ENCODE measurements at regions not wholly inside any gene's neighbourhood (a gene's known extent, or its start where the extent isn't known, plus 50 kb on each side); places are given as distances from the start of the nearest gene placed in this dataset.

GRCh38 chr1:106222403-106222802, 834.1 kb upstream of the PRMT6 start:
- intact Hi-C loops (cut with micrococcal nuclease): no loop called here

DNA sequence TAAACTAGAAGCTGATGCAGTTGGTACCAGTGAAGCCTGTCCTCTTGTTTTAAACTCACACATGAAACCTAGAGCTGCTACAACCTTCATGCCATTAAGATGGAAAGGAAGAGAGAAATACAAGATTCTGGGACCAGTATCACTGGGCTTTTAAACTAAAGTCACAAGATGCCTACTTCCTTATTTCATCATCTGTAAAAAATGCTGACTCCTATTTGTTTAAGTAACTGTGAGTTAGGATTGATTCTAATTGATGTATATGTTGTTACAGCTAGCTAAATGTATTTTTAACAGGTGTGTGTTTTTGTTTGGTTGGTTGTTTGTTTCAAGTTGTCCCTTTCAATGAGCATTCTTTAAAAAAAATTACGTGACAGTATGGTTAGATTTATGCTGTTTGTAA, 833.3 kb upstream of the PRMT6 start:
- intact Hi-C loops (cut with micrococcal nuclease): no loop called here

- intact Hi-C loops (cut with micrococcal nuclease): no loop called here
Measured at GRCh38 chr1:106224426-106224825, 832.0 kb upstream of the PRMT6 start.

GRCh38 chr1:106225403-106225802, 831.1 kb upstream of the PRMT6 start:
- intact Hi-C loops (cut with micrococcal nuclease): no loop called here

- intact Hi-C loops (cut with micrococcal nuclease): no loop called here
Measured at GRCh38 chr1:106226550-106226949, 829.9 kb upstream of the PRMT6 start.

GRCh38 chr1:106232128-106232527, 824.3 kb upstream of the PRMT6 start:
- intact Hi-C loops (cut with micrococcal nuclease): no loop called here

- intact Hi-C loops (cut with micrococcal nuclease): no loop called here
Measured at GRCh38 chr1:106233511-106233910, 823.0 kb upstream of the PRMT6 start.

GRCh38 chr1:106249365-106249764, 807.1 kb upstream of the PRMT6 start:
- intact Hi-C loops (cut with micrococcal nuclease): no loop called here

GRCh38 chr1:106249810-106250209, 806.7 kb upstream of the PRMT6 start:
- intact Hi-C loops (cut with micrococcal nuclease): no loop called here

DNA sequence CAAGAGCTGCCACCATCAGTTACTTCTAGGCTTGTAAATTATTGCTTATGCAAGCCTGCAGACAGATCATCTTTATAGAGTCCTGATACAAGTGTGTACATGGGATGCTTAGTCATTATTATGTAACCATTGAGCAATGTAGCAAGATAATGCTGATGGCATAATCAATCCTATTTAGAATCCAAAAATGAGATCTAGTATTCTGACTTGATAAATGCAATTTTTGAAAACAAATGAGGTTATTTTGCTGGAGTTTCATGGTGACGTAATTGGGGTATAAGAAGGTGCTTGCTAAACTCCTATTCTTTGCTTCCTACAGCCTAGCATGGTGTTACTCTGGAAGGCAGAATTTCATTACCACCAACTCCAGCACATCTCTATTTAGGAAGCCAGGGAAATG, 801.7 kb upstream of the PRMT6 start:
- intact Hi-C loops (cut with micrococcal nuclease): no loop called here

- intact Hi-C loops (cut with micrococcal nuclease): no loop called here
Measured at GRCh38 chr1:106266786-106267185, 789.7 kb upstream of the PRMT6 start.

GRCh38 chr1:106268070-106268469, 788.4 kb upstream of the PRMT6 start:
- intact Hi-C loops (cut with micrococcal nuclease): no loop called here

GRCh38 chr1:106276871-106277270, 779.6 kb upstream of the PRMT6 start:
- intact Hi-C loops (cut with micrococcal nuclease): no loop called here

GRCh38 chr1:106277786-106278185, 778.7 kb upstream of the PRMT6 start:
- intact Hi-C loops (cut with micrococcal nuclease): no loop called here

DNA sequence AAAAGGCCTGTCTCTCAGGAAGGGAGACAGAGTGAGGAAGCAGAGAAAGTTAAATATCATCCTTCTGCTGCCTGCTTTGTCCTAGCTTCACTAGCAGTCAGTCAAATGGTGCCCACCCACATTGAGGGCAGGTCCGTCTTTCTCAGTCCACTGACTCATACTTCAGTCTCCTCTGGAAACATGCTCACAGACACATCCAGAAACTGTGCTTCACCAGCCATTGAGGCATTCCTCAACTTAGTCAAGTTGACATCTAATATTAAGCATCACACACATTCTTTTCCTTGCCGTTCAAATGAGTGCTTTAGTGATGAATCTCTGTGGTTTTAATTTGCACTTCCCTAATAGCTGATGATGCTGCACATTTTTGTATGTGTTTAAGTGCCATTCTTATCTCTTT, 777.8 kb upstream of the PRMT6 start:
- intact Hi-C loops (cut with micrococcal nuclease): no loop called here

DNA sequence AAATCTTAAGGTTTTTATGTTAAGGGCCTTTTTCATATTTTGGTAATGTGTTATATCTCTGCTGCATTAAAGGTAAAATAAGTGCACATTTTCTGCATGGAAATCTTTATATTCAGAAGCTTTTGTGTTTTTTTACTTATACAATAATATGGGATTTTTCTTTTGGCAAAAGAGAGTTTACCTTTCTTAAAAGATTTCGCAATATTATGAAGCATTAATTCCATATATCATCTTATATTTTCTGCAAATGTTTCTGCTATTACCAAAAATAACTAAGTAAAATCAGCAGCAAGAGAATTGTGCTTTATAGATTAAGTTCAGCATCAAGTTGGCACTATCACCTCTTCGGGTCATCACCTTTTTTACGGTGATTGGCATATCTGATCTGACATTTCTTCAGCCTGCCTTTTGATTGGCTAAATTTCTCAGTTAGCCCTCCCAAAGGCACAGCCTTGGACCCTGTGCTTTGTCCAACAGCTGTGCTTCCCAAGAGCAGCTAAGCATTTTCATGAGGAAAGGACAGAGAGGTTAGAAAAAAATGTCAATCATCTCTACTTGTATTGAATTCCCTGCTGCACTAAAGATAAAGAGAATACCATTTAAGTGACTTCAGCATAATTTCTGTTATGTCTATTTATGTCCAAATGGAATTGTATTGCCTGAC, 767.1 kb upstream of the PRMT6 start:
- intact Hi-C loops (cut with micrococcal nuclease): no loop called here

DNA sequence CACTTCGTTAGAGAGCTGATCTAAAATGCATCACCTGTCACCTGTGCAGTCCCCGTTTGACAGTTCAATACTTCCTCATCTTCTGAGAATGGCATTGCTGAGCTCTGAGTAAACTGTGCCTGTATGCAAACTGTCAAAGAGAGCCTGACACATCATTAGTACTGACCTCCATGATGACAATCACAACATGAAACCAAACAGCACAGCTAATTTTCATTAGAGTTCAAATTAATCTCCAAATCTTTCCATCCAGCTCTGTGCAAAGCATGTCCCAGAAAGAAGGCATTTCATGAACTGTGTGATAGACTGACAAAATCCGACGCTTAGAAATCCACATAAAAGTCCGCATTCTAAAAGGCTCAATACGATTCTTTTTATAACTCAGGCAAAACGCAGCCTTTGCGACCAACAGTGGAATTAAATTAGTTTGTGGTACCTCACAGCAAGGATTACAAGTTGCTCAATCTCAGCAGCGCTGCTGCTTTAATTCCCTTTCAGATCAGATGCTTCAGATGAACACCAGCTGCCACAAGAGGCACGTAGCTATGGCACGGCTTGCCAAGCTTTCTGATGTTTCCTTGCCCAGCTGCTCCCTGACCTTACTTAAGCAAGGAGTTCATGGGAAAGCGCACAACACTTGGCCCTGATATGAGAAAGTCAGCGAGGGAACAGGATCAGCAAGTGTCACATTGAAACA, 765.5 kb upstream of the PRMT6 start:
- intact Hi-C loops (cut with micrococcal nuclease): no loop called here

DNA sequence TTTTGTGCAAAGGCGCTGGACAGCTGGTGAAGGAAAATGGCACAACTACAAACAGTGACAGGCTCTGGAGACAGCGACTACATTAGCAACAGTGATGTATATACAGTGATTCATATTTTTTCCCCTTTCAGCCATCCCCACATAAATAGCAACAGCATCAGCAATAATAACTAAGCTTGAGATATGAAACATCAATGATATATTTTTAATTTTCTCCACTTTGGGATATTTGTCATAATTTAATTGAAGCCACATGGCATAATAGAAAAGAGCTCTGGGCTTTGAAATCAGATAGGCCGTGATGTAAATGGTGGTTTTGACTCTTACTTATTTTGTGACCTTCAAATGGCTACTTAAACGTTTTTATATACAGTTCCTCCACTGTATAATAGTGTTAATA, 764.3 kb upstream of the PRMT6 start:
- intact Hi-C loops (cut with micrococcal nuclease): no loop called here

- intact Hi-C loops (cut with micrococcal nuclease): no loop called here
Measured at GRCh38 chr1:106296431-106296830, 760.0 kb upstream of the PRMT6 start.

GRCh38 chr1:106304106-106304505, 752.4 kb upstream of the PRMT6 start:
- intact Hi-C loops (cut with micrococcal nuclease): no loop called here

- intact Hi-C loops (cut with micrococcal nuclease): no loop called here
Measured at GRCh38 chr1:106319612-106320011, 736.9 kb upstream of the PRMT6 start.

- intact Hi-C loops (cut with micrococcal nuclease): no loop called here
Measured at GRCh38 chr1:106325600-106325999, 730.9 kb upstream of the PRMT6 start.

GRCh38 chr1:106344494-106344893, 712.0 kb upstream of the PRMT6 start:
- intact Hi-C loops (cut with micrococcal nuclease): no loop called here
